ENCODE measurements at regions not wholly inside any gene's neighbourhood (a gene's known extent, or its start where the extent isn't known, plus 50 kb on each side); places are given as distances from the start of the nearest gene placed in this dataset.

DNA sequence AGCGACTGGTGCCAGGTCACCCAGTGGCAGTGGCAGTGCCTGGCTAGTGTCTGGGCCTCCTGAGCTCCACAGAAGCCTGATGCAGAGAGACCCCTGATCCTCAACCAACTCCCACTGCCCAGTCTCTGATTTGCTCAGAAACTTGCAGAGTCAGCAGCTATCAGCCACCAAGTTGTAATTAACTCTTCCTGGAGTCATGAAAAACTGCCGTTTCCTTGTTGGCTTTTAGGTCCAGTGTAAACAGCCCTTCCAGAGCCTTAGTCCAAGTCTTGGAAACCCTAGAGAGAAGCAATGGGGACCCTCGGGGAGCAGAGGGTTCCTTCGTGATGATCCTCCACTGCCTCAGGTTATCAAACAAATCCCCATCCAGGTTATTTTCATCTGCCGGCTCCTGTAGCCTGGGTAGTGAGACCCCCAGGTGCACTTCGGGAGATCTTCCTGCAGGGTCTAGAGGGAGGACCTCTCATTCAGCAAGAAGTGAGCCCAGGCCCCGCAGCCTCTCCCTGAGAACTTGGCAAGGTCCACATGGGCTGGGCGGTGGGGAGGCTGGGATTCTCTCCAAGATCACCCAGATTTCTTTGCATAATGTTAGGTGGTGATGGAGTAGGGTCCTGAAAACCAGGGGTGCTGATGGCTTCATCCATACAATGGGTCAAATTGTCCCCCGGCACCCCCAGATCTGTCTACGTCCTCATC is 137.7 kb upstream of the HDAC4 start:
- POLR2A ChIA-PET: no interaction called here
- Histone ChIP-seq H3K4me1 (ENCODE audit: control insufficient read depth in 1 of 2, extremely low read depth in 1 of 2, insufficient read depth in 2 of 2, low read length in 2 of 2) (no peaks in the 10 kb centered on the region), H3K4me3 (ENCODE audit: control insufficient read depth in 1 of 2, extremely low read depth in 1 of 2, low read length in 1 of 2) (no peak overlapping the region), H3K27me3 (replicated peaks in 1 of 2; ENCODE audit: control insufficient read depth in 2 of 2, extremely low read depth in 1 of 2, insufficient read depth in 2 of 2, low read length in 1 of 2) (peaks cover 0 to 31% of the 10 kb centered on the region in 2 experiments), H3K36me3 (ENCODE audit: control insufficient read depth in 2 of 2, extremely low read depth in 1 of 2, insufficient read depth in 1 of 2, low read length in 1 of 2) (no peaks in the 10 kb centered on the region), H3K9me3 (no peaks in the 10 kb centered on the region), H3K27ac (ENCODE audit: low read length) (no peak overlapping the region)
- no peaks in the 10 kb centered on the region for H3K36me3 Mint-ChIP-seq
- CTCF ChIA-PET: no interaction called here
- ATAC-seq (replicated peaks in 1 of 4) (no peak), DNase-seq (no peak)
- H3K27me3 Mint-ChIP-seq: peaks cover 1 to 14% of the 10 kb centered on the region in 2 donors
- peaks cover 0 to 7% (median 5%) of the 10 kb centered on the region in 3 donors for H3K9me3 Mint-ChIP-seq
- no peak overlapping the region for H3K4me3 Mint-ChIP-seq
- no peak overlapping the region for H3K27ac Mint-ChIP-seq
- H3K4me1 Mint-ChIP-seq: peaks cover 4 to 7% (median 4%) of the 10 kb centered on the region in 3 donors
- WGBS (ENCODE audit: insufficient coverage): 88% methylated on average over 9 of the region's 10 CpGs

GRCh38 chr2:239537633-239538356 is 137.0 kb upstream of the HDAC4 start:
- H3K27ac ChIP-seq (ENCODE audit: low read length): no peak overlapping the region
- peaks cover 0 to 31% of the 10 kb centered on the region in 2 experiments for H3K27me3 ChIP-seq (replicated peaks in 1 of 2; ENCODE audit: control insufficient read depth in 2 of 2, extremely low read depth in 1 of 2, insufficient read depth in 2 of 2, low read length in 1 of 2)
- H3K36me3 ChIP-seq (ENCODE audit: control insufficient read depth in 2 of 2, extremely low read depth in 1 of 2, insufficient read depth in 1 of 2, low read length in 1 of 2): no peaks in the 10 kb centered on the region
- no peaks in the 10 kb centered on the region for H3K36me3 Mint-ChIP-seq
- H3K4me1 ChIP-seq (ENCODE audit: control insufficient read depth in 1 of 2, extremely low read depth in 1 of 2, insufficient read depth in 2 of 2, low read length in 2 of 2): no peaks in the 10 kb centered on the region
- POLR2A ChIA-PET: no interaction called here
- peaks cover 0 to 7% (median 5%) of the 10 kb centered on the region in 3 donors for H3K9me3 Mint-ChIP-seq
- no peak for DNase-seq
- no peaks in the 10 kb centered on the region for H3K9me3 ChIP-seq
- ATAC-seq (replicated peaks in 1 of 4): no peak
- H3K4me3 Mint-ChIP-seq: no peak overlapping the region
- H3K4me1 Mint-ChIP-seq: peaks cover 4 to 7% (median 4%) of the 10 kb centered on the region in 3 donors
- 77% methylated on average over 7 of the region's 11 CpGs for WGBS (ENCODE audit: insufficient coverage)
- no peak overlapping the region for H3K4me3 ChIP-seq (ENCODE audit: control insufficient read depth in 1 of 2, extremely low read depth in 1 of 2, low read length in 1 of 2)
- no peak overlapping the region for H3K27ac Mint-ChIP-seq
- CTCF ChIA-PET: no interaction called here
- H3K27me3 Mint-ChIP-seq: peaks cover 1 to 14% of the 10 kb centered on the region in 2 donors

GRCh38 chr2:239536186-239536585 is 135.4 kb upstream of the HDAC4 start:
- Mint-ChIP-seq H3K27ac (no peak overlapping the region), H3K36me3 (no peaks in the 10 kb centered on the region), H3K27me3 (peaks cover 1 to 9% of the 10 kb centered on the region in 2 donors), H3K4me3 (no peak overlapping the region), H3K4me1 (peaks cover 4 to 7% (median 4%) of the 10 kb centered on the region in 3 donors), H3K9me3 (peaks cover 0 to 7% (median 5%) of the 10 kb centered on the region in 3 donors)
- Histone ChIP-seq H3K27ac (ENCODE audit: low read length) (no peak overlapping the region), H3K27me3 (replicated peaks in 1 of 2; ENCODE audit: control insufficient read depth in 2 of 2, extremely low read depth in 1 of 2, insufficient read depth in 2 of 2, low read length in 1 of 2) (peaks cover 0 to 33% of the 10 kb centered on the region in 2 experiments), H3K9me3 (no peaks in the 10 kb centered on the region), H3K4me3 (ENCODE audit: control insufficient read depth in 1 of 2, extremely low read depth in 1 of 2, low read length in 1 of 2) (no peak overlapping the region), H3K36me3 (ENCODE audit: control insufficient read depth in 2 of 2, extremely low read depth in 1 of 2, insufficient read depth in 1 of 2, low read length in 1 of 2) (no peaks in the 10 kb centered on the region), H3K4me1 (ENCODE audit: control insufficient read depth in 1 of 2, extremely low read depth in 1 of 2, insufficient read depth in 2 of 2, low read length in 2 of 2) (no peaks in the 10 kb centered on the region)
- CTCF ChIA-PET: no interaction called here
- POLR2A ChIA-PET: no interaction called here
- no peak for DNase-seq
- no peak for ATAC-seq (replicated peaks in 1 of 4)
- WGBS (ENCODE audit: insufficient coverage): 100% methylated on average over 5 of the region's 10 CpGs

- H3K4me1 ChIP-seq (ENCODE audit: control insufficient read depth in 1 of 2, extremely low read depth in 1 of 2, insufficient read depth in 2 of 2, low read length in 2 of 2): no peaks in the 10 kb centered on the region
- H3K36me3 ChIP-seq (ENCODE audit: control insufficient read depth in 2 of 2, extremely low read depth in 1 of 2, insufficient read depth in 1 of 2, low read length in 1 of 2): no peaks in the 10 kb centered on the region
- H3K27ac ChIP-seq (ENCODE audit: low read length): no peak overlapping the region
- Mint-ChIP-seq H3K4me3 (no peak overlapping the region), H3K36me3 (no peaks in the 10 kb centered on the region), H3K4me1 (peaks cover 4 to 7% (median 4%) of the 10 kb centered on the region in 3 donors), H3K9me3 (peaks cover 0 to 7% (median 5%) of the 10 kb centered on the region in 3 donors), H3K27ac (no peak overlapping the region), H3K27me3 (peaks cover 1 to 13% of the 10 kb centered on the region in 2 donors)
- CTCF ChIA-PET: no interaction called here
- DNase-seq (no peak), ATAC-seq (replicated peaks in 1 of 4) (no peak)
- no peak overlapping the region for H3K4me3 ChIP-seq (ENCODE audit: control insufficient read depth in 1 of 2, extremely low read depth in 1 of 2, low read length in 1 of 2)
- peaks cover 0 to 33% of the 10 kb centered on the region in 2 experiments for H3K27me3 ChIP-seq (replicated peaks in 1 of 2; ENCODE audit: control insufficient read depth in 2 of 2, extremely low read depth in 1 of 2, insufficient read depth in 2 of 2, low read length in 1 of 2)
- POLR2A ChIA-PET: no interaction called here
- no peaks in the 10 kb centered on the region for H3K9me3 ChIP-seq
- 100% methylated on average over 3 of the region's 8 CpGs for WGBS (ENCODE audit: insufficient coverage)
Observed at GRCh38 chr2:239535413-239536144, 134.8 kb upstream of the HDAC4 start.

GRCh38 chr2:239534581-239535412 is 134.0 kb upstream of the HDAC4 start:
- Mint-ChIP-seq H3K27ac (no peak overlapping the region), H3K36me3 (no peaks in the 10 kb centered on the region), H3K4me3 (no peak overlapping the region), H3K27me3 (peaks cover 1 to 20% of the 10 kb centered on the region in 2 donors), H3K9me3 (peaks cover 0 to 7% (median 5%) of the 10 kb centered on the region in 3 donors), H3K4me1 (no peaks in the 10 kb centered on the region)
- H3K27ac ChIP-seq (ENCODE audit: low read length): no peak overlapping the region
- no peaks in the 10 kb centered on the region for H3K9me3 ChIP-seq
- ChIA-PET CTCF (no interaction called here), POLR2A (no interaction called here)
- ATAC-seq (replicated peaks in 1 of 4): no peak
- H3K4me3 ChIP-seq (ENCODE audit: control insufficient read depth in 1 of 2, extremely low read depth in 1 of 2, low read length in 1 of 2): no peak overlapping the region
- DNase-seq: no peak
- H3K4me1 ChIP-seq (ENCODE audit: control insufficient read depth in 1 of 2, extremely low read depth in 1 of 2, insufficient read depth in 2 of 2, low read length in 2 of 2): no peaks in the 10 kb centered on the region
- WGBS (ENCODE audit: insufficient coverage): 90% methylated on average over 12 of the region's 14 CpGs
- no peaks in the 10 kb centered on the region for H3K36me3 ChIP-seq (ENCODE audit: control insufficient read depth in 2 of 2, extremely low read depth in 1 of 2, insufficient read depth in 1 of 2, low read length in 1 of 2)
- peaks cover 0 to 35% of the 10 kb centered on the region in 2 experiments for H3K27me3 ChIP-seq (replicated peaks in 1 of 2; ENCODE audit: control insufficient read depth in 2 of 2, extremely low read depth in 1 of 2, insufficient read depth in 2 of 2, low read length in 1 of 2)
